GM13977 (cell line): ENCODE measurements at regions not wholly inside any gene's neighbourhood (a gene's known extent, or its start where the extent isn't known, plus 50 kb on each side); places are given as distances from the start of the nearest gene placed in this dataset.

Experiments used
- DNase-seq: peaks from one replicate; pipeline ENCODE4 v3.0.0; 2012; ENCODE audit warnings: low spot score
- in situ Hi-C: fragments of 300-500 bp; cut with MboI; formaldehyde crosslinking; loops from one replicate; pipeline ENCODE4 v1.12.0; 2022; ENCODE audit warnings: low sequenced_read_pairs, low pct_unique_long_range_greater_than_20kb, mixed read lengths, inconsistent platforms; ENCODE audit not compliant: unreplicated experiment
- TF ChIP-seq, protein P1 (sequence below): IDR thresholded peaks from 2 replicates; pipeline ENCODE4 v1.5.1; 2012; ENCODE audit warnings: mild to moderate bottlenecking, control low read depth; ENCODE audit not compliant: insufficient read depth; ENCODE audit errors: extremely low read depth, missing control alignments

DNA sequence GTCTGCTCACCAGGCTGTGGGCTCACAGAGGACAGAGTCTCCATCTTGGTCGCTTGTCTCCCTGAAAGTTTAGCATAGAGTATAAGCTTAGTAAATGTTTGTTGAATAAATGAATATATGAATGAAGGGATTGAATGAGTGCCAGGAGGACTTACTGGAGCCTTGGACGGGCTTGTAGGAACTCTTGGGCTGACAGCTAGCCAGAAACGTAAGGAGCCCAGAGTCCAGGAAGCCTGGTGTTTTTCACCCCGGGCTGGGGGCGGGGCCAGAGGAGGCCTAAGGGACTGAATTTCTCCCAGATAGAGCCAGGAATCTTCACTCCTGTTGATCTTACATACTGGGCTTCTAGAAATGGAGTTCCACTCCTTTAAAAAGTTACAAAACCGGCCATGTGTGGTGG lies 68.5 kb upstream of the SRSF6 start:
- DNase-seq: no peak
- TF ChIP-seq, protein P1, sequence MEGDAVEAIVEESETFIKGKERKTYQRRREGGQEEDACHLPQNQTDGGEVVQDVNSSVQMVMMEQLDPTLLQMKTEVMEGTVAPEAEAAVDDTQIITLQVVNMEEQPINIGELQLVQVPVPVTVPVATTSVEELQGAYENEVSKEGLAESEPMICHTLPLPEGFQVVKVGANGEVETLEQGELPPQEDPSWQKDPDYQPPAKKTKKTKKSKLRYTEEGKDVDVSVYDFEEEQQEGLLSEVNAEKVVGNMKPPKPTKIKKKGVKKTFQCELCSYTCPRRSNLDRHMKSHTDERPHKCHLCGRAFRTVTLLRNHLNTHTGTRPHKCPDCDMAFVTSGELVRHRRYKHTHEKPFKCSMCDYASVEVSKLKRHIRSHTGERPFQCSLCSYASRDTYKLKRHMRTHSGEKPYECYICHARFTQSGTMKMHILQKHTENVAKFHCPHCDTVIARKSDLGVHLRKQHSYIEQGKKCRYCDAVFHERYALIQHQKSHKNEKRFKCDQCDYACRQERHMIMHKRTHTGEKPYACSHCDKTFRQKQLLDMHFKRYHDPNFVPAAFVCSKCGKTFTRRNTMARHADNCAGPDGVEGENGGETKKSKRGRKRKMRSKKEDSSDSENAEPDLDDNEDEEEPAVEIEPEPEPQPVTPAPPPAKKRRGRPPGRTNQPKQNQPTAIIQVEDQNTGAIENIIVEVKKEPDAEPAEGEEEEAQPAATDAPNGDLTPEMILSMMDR: no peak
- in situ Hi-C loops: no loop called here

DNA sequence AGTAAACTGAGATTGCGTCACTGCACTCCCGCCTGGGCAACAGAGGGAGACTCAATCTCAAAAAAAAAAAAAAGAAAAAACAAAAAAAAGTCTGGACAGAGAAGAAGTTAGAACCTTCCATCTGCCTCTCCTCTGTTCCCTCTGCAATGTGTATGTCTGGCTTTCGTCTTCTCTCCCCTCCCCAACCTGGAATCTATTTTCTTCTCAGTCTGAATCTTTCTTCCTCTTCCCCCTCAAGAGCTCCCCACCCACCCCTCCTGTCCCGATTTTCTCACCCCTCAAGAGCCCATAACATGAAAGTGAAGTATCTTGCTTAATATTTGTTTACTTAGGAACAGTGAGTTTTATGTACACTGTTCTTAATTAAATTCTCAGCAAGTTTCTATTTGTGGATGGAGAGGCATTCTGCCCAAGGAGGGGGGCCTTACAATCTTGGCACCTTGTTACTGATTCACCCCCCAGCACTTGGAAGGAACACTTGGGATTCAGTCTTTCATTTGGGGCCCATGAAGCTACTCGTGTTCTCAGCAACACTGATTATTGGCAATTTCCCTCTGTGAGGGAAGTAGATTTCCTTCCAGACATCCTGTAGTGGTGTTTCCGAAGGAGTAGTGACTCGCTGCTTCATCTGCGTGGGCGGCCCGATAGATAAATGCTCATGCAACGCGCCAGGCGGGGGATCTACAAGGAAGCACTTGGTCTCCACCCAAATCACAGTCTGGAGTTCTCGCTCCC lies 69.3 kb upstream of the SRSF6 start:
- in situ Hi-C loops: no loop called here
- TF ChIP-seq, protein P1: no peak
- no peak for DNase-seq

DNA sequence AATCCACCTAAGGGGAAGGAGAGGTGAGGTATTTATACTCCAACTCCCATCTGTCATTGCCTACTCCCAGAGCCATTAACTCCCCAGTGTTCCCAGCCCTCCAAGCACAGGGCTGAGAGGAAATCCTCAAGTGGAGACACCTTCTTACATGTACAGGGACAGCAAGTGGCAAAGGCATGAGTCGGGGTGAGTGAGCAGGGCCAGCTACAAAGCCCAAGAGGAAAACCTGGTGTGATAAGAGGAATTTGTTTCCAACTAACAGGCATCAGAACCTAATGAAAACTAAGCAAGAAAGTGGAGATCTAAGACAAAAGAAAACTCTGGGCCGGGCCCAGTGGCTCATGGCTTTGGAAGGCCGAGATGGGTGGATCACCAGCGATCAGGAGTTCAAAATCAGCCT lies 70.0 kb upstream of the SRSF6 start:
- no peak for DNase-seq
- TF ChIP-seq, protein P1: no peak
- in situ Hi-C loops: no loop called here

DNA sequence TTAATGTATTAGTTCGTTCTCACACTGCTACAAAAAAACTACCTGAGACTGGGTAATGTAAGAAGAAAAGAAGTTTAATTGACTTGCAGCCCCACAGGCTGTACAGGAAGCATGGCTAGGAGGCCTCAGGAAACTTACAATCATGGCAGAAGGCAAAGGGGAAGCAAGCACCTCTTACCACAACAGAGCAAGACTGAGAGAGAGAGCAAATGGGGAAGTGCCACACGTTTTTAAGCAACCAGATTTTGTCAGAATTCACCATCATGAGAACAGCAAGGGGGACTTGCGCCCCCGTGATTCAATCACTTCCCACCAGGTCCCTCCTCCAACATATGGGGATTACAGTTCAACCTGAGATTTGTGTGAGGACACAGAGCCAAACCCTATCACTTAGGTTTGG lies 70.8 kb upstream of the SRSF6 start:
- TF ChIP-seq, protein P1: no peak
- in situ Hi-C loops: no loop called here
- no peak for DNase-seq

DNA sequence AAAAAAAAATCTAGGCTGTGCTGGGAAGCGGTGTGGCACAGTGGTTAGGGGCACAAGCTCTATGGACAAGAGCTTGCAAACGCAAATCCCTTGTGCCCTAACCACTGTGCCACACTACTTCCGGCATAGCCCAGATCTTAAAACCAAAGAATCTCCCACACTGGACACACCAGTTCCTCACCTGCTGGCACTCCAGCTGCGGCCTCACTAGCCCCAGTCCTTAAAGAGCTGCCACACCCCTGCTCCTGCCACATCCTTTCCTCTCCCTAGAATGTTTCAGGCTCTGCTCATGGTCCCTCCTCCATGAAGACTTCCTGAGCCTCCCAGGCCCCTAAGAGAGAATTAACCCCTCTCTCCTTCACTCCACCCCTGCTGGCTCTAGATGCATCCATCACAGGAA lies 71.8 kb upstream of the SRSF6 start:
- in situ Hi-C loops: no loop called here
- TF ChIP-seq, protein P1: no peak
- DNase-seq: no peak

DNA sequence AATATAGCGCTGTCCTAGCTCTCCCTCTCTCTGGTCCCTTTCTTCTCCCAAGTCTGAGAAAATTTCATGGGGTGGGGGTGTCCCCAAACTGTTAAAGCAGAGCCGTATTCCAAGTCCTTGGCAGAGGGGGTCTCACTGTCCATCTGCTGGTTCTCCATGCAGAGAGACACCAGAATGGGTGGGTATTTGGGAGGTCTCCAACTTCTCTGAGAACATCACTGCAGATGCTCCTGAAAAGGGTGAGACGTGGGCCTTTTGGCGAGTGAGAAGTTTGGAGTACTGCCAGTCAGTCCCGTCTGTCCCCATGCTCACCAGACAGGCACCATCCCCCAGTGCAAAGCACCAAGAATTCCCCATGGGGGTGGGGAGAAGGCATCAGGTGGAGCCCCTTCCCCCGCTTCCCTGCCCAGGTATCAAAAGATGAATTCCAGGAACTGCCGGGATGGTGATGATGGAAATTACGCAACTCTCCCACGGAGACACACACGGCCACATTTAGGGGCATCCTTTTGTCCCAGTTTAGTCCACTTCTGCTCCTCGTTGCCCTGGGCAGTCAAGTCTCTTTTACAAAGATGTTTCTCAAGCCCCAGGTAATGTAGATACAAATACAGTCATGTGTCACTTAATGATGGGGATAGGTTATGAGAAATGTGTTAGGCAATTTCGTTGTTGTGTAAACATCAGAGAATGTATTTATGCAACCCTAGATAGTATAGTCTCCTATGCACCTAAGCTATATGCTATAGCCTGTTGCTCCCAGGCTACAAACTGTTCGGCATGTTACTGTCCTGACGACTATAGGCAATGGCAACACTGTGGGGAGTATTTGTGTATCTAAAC lies 73.4 kb upstream of the SRSF6 start:
- TF ChIP-seq, protein P1: no peak
- in situ Hi-C loops: no loop called here
- DNase-seq: no peak
